K562 (cell line): ENCODE measurements at regions not wholly inside any gene's neighbourhood (a gene's known extent, or its start where the extent isn't known, plus 50 kb on each side); places are given as distances from the start of the nearest gene placed in this dataset.

Experiments
- ATAC-seq: fragments of 200-7000 bp; cut with Tn5 transposase; 3 replicates; pipeline ENCODE4 v1.9.1; 2020; ENCODE audit warnings: moderate library complexity
- BruUV-seq: library from RNA; stranded (reverse); fragments of 400-500 nt; replicated peaks from 2 replicates; lab custom pipeline; 2021; lab: Mats Ljungman, UMichigan
- CTCF ChIA-PET: fragments of 300-600 bp; formaldehyde crosslinking; extraction: SDS; loops from one replicate; lab custom pipeline; 2021; ENCODE audit warnings: low intra/inter-chr PET ratio; lab: Yijun Ruan, JAX
- POLR2A ChIA-PET: fragments of 300-600, 350-650 bp; sonication (Branson Sonifier 250); formaldehyde crosslinking; extraction: SDS; loops from one replicate; lab custom pipeline; 2021; ENCODE audit warnings: antibody characterized with exemption, inconsistent platforms; lab: Yijun Ruan, JAX
- DNase-seq, 4 experiments: peaks; one replicate each; pipeline versions ENCODE4 v3.0.0 to v3.0.0-alpha.2; 2011 to 2018; ENCODE audit warnings: low spot score in 3 of 4, mixed read lengths in 3 of 4; ENCODE audit errors: extremely low read depth in 1 of 4
- FAIRE-seq: peaks from 2 replicates; lab custom pipeline; 2011; peaks lifted over from hg19 to GRCh38; lab: Jason Lieb, UNC
- H2AFZ ChIP-seq: 2 replicates; pipeline ENCODE4 v1.6.0; 2011; ENCODE audit warnings: low read depth, low read length, control low read depth, inconsistent platforms
- H3K27ac ChIP-seq: fragments of 200-600 bp; 3 replicates; pipeline ENCODE4 v1.8.0; 2011; ENCODE audit warnings: low read depth, mild to moderate bottlenecking, control low read depth, inconsistent platforms, low read length, moderate library complexity, mixed read lengths; ENCODE audit errors: extremely low read depth
- H3K27me3 ChIP-seq, 2 experiments: fragments of 300-600 bp in 1 of 2; 2 replicates in 1 of 2; 3 replicates in 1 of 2; pipeline versions ENCODE4 v1.6.0 to v1.8.0; 2011; ENCODE audit warnings: inconsistent platforms in 2 of 2, low read length in 2 of 2, mild to moderate bottlenecking in 1 of 2, mixed read lengths in 1 of 2, moderate library complexity in 1 of 2; ENCODE audit not compliant: control insufficient read depth in 2 of 2, insufficient read depth in 2 of 2
- H3K36me3 ChIP-seq: fragments of 300-600 bp; 3 replicates; pipeline ENCODE4 v1.8.0; 2011; ENCODE audit warnings: mild to moderate bottlenecking, low read length, inconsistent platforms; ENCODE audit not compliant: control insufficient read depth, insufficient read depth
- H3K4me1 ChIP-seq, 2 experiments: fragments of 200-600 bp in 1 of 2; replicated peaks in 1 of 2; 2 replicates in 1 of 2; 3 replicates in 1 of 2; pipeline versions ENCODE4 v1.5.1 to v1.8.0; 2011; ENCODE audit warnings: inconsistent platforms in 2 of 2, low read length in 2 of 2, mild to moderate bottlenecking in 1 of 2, mixed read lengths in 1 of 2, moderate library complexity in 1 of 2; ENCODE audit not compliant: control insufficient read depth in 2 of 2, insufficient read depth in 2 of 2
- H3K4me2 ChIP-seq: 2 replicates; pipeline ENCODE4 v1.6.1; 2011; ENCODE audit warnings: low read length, control low read depth, inconsistent platforms, mixed read lengths; ENCODE audit not compliant: insufficient read depth
- H3K4me3 ChIP-seq: fragments of 200-600 bp; sonication (generic), shearing (Covaris generic); 2 replicates; pipeline ENCODE4 v1.5.1; 2016; ENCODE audit warnings: control low read depth, inconsistent platforms
- H3K79me2 ChIP-seq: fragments of 200-600 bp; 3 replicates; pipeline ENCODE4 v1.8.0; 2011; ENCODE audit warnings: low read length, inconsistent platforms; ENCODE audit not compliant: control insufficient read depth, insufficient read depth
- H3K9ac ChIP-seq, 2 experiments: 2 replicates each; pipeline versions ENCODE4 v1.6.0 to v1.6.1; 2011; ENCODE audit warnings: low read depth in 2 of 2, low read length in 2 of 2, control low read depth in 1 of 2, inconsistent platforms in 1 of 2, mild to moderate bottlenecking in 1 of 2, mixed read lengths in 1 of 2; ENCODE audit not compliant: insufficient read depth in 1 of 2
- H3K9me1 ChIP-seq: one replicate; pipeline ENCODE4 v1.6.0; 2011; ENCODE audit warnings: inconsistent platforms, mild to moderate bottlenecking, low read length, moderate library complexity; ENCODE audit not compliant: control insufficient read depth, insufficient read depth
- H3K9me3 ChIP-seq: replicated peaks from 2 replicates; pipeline ENCODE4 v1.5.1; 2011; ENCODE audit warnings: low read depth, low read length, inconsistent platforms; ENCODE audit not compliant: control insufficient read depth, insufficient read depth
- H4K20me1 ChIP-seq: replicated peaks from 2 replicates; pipeline ENCODE4 v1.6.1; 2011; ENCODE audit warnings: low read length, inconsistent platforms, mixed read lengths; ENCODE audit not compliant: control insufficient read depth, insufficient read depth
- ESRRA ChIP-seq: fragments of 450-650 bp; IDR thresholded peaks from 2 replicates; pipeline ENCODE4 v1.6.1; 2014; ENCODE audit warnings: low read depth, mild to moderate bottlenecking, moderate library complexity, borderline replicate concordance
- SMC3 ChIP-seq: conservative IDR thresholded peaks from 2 replicates; pipeline ENCODE4 v1.6.1; 2011; ENCODE audit warnings: low read depth, low read length, improper control_type of control experiment; ENCODE audit not compliant: insufficient read depth
- ZNF23 ChIP-seq: fragments of 250-450 bp; sonication (Bioruptor Pico); IDR thresholded peaks from 2 replicates; pipeline ENCODE4 v1.4.0; 2020; ENCODE audit warnings: mild to moderate bottlenecking
- ZNF239 ChIP-seq: fragments of 250-450 bp; sonication (Bioruptor Pico); IDR thresholded peaks from 2 replicates; pipeline ENCODE4 v1.4.0; 2020; ENCODE audit warnings: mild to moderate bottlenecking
- ZNF584 ChIP-seq: fragments of 200-800 bp; sonication (Bioruptor generic); IDR thresholded peaks from 2 replicates; pipeline ENCODE4 v1.6.1; 2016; ENCODE audit warnings: low read depth, mild to moderate bottlenecking, missing genetic modification characterization, missing compliant biosample characterization
- ZNF785 ChIP-seq: fragments of 250-450 bp; sonication (Bioruptor Pico); IDR thresholded peaks from 2 replicates; pipeline ENCODE4 v1.4.0; 2020; ENCODE audit warnings: mild to moderate bottlenecking
- WGBS: fragments of 100-300 bp; shearing (Covaris generic); methylation state at CpG from one replicate; pipeline ENCODE4 v1.1.6; 2016; ENCODE audit warnings: low coverage, mixed read lengths; ENCODE audit not compliant: insufficient coverage; ENCODE audit errors: missing lambda C conversion rate; 5-methylcytosine and 5-hydroxymethylcytosine counted together
- in situ Hi-C: fragments of 300-500 bp; cut with MboI; formaldehyde crosslinking; loops from 4 replicates; pipeline ENCODE4 v1.15.0; 2018; ENCODE audit warnings: inconsistent platforms, mixed read lengths
- intact Hi-C: fragments of 100-400 bp; cut with micrococcal nuclease; formaldehyde crosslinking; loops from 2 replicates; pipeline ENCODE4 v1.14.2; 2022
- TF ChIP-seq, protein P1 (sequence below): conservative IDR thresholded peaks from 2 replicates; pipeline ENCODE4 v1.6.1; 2011; ENCODE audit warnings: low read depth, mild to moderate bottlenecking, low read length; ENCODE audit not compliant: control insufficient read depth
- TF ChIP-seq, protein P2 (sequence below): fragments of 150-350 bp; IDR thresholded peaks from 2 replicates; pipeline ENCODE4 v1.6.1; 2014; ENCODE audit warnings: low read depth, mild to moderate bottlenecking, low read length, borderline replicate concordance
- TF ChIP-seq, protein P3 (sequence below): fragments of 450-650 bp; formaldehyde crosslinking; IDR thresholded peaks from 2 replicates; pipeline ENCODE4 v1.4.0; 2022; ENCODE audit warnings: missing genetic modification characterization
- TF ChIP-seq, protein P4 (sequence below): fragments of 200-800 bp; sonication (Bioruptor generic); IDR thresholded peaks from 2 replicates; pipeline ENCODE4 v1.6.1; 2017; ENCODE audit warnings: missing genetic modification characterization, missing compliant biosample characterization

DNA sequence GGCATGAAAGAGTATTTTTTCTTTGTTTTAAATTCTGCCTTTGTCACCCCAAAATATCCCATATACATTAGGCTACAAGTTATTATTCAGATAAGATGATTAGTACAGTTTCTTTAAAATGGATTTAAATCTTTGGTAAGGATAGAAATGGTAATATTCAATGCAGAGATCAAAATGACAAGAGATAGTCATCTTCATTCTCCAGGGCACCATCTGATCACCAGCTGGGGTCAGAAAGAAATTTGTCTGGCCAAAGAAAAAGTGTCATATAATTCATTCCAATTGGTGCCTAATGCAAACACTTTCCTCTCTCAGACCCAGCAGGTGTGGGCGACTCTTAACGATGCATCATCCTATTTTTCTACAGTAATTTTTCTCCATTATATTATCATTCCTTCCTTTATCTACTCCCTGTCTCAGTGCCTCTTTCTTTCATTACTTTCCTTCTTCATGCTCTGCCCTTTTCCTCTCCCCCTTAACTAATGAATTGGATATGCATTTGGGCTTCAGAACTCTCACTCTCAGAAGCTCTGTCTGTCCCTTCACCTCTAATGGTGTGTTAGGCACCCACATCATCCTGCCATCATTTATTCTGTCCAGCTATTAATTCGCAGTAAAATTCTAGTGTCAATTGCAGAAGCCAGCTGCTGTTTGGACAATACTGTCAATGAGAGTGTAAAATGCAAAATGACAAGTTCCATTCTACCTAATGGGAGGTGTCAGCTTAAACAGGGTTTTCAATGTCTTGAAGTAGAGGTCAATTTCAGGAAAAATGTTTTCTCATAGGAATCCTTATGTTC, 570.5 kb downstream of the TDRD15 start:
- Histone ChIP-seq H3K4me1 (no peaks in the 10 kb centered on the region), H3K9me1 (no peaks in the 10 kb centered on the region), H4K20me1 (no peaks in the 10 kb centered on the region), H3K27me3 (no peaks in the 10 kb centered on the region), H3K79me2 (no peaks in the 10 kb centered on the region), H3K36me3 (no peaks in the 10 kb centered on the region), H3K27ac (no peak overlapping the region), H3K9me3 (no peaks in the 10 kb centered on the region), H3K9ac (no peak overlapping the region), H3K4me2 (no peak overlapping the region), H2AFZ (no peak overlapping the region), H3K4me3 (no peak overlapping the region)
- intact Hi-C loops (no loop called here), in situ Hi-C loops (no loop called here)
- POLR2A ChIA-PET: no interaction called here
- ATAC-seq (no peak), FAIRE-seq (no peak), DNase-seq (no peak)
- no TSS peak for BruUV-seq
- CTCF ChIA-PET: no interaction called here
- TF ChIP-seq ESRRA (no peak), ZNF785 (CRISPR knock-in tag) (no peak), ZNF584 (CRISPR knock-in tag) (no peak), ZNF239 (CRISPR knock-in tag) (no peak), SMC3 (no peak), ZNF23 (CRISPR knock-in tag) (no peak)
- TF ChIP-seq, protein P1, sequence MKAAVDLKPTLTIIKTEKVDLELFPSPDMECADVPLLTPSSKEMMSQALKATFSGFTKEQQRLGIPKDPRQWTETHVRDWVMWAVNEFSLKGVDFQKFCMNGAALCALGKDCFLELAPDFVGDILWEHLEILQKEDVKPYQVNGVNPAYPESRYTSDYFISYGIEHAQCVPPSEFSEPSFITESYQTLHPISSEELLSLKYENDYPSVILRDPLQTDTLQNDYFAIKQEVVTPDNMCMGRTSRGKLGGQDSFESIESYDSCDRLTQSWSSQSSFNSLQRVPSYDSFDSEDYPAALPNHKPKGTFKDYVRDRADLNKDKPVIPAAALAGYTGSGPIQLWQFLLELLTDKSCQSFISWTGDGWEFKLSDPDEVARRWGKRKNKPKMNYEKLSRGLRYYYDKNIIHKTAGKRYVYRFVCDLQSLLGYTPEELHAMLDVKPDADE: no peak
- TF ChIP-seq, protein P2, sequence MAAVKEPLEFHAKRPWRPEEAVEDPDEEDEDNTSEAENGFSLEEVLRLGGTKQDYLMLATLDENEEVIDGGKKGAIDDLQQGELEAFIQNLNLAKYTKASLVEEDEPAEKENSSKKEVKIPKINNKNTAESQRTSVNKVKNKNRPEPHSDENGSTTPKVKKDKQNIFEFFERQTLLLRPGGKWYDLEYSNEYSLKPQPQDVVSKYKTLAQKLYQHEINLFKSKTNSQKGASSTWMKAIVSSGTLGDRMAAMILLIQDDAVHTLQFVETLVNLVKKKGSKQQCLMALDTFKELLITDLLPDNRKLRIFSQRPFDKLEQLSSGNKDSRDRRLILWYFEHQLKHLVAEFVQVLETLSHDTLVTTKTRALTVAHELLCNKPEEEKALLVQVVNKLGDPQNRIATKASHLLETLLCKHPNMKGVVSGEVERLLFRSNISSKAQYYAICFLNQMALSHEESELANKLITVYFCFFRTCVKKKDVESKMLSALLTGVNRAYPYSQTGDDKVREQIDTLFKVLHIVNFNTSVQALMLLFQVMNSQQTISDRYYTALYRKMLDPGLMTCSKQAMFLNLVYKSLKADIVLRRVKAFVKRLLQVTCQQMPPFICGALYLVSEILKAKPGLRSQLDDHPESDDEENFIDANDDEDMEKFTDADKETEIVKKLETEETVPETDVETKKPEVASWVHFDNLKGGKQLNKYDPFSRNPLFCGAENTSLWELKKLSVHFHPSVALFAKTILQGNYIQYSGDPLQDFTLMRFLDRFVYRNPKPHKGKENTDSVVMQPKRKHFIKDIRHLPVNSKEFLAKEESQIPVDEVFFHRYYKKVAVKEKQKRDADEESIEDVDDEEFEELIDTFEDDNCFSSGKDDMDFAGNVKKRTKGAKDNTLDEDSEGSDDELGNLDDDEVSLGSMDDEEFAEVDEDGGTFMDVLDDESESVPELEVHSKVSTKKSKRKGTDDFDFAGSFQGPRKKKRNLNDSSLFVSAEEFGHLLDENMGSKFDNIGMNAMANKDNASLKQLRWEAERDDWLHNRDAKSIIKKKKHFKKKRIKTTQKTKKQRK: no peak
- TF ChIP-seq, protein P3, sequence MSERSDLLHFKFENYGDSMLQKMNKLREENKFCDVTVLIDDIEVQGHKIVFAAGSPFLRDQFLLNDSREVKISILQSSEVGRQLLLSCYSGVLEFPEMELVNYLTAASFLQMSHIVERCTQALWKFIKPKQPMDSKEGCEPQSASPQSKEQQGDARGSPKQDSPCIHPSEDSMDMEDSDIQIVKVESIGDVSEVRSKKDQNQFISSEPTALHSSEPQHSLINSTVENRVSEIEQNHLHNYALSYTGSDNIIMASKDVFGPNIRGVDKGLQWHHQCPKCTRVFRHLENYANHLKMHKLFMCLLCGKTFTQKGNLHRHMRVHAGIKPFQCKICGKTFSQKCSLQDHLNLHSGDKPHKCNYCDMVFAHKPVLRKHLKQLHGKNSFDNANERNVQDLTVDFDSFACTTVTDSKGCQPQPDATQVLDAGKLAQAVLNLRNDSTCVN (CRISPR knock-in tag): no peak
- TF ChIP-seq, protein P4, sequence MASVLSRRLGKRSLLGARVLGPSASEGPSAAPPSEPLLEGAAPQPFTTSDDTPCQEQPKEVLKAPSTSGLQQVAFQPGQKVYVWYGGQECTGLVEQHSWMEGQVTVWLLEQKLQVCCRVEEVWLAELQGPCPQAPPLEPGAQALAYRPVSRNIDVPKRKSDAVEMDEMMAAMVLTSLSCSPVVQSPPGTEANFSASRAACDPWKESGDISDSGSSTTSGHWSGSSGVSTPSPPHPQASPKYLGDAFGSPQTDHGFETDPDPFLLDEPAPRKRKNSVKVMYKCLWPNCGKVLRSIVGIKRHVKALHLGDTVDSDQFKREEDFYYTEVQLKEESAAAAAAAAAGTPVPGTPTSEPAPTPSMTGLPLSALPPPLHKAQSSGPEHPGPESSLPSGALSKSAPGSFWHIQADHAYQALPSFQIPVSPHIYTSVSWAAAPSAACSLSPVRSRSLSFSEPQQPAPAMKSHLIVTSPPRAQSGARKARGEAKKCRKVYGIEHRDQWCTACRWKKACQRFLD (CRISPR knock-in tag): no peak
- 0% methylated on average over 3 of the region's 3 CpGs for WGBS
